ENCODE measurements at regions not wholly inside any gene's neighbourhood (a gene's known extent, or its start where the extent isn't known, plus 50 kb on each side); places are given as distances from the start of the nearest gene placed in this dataset.

DNA sequence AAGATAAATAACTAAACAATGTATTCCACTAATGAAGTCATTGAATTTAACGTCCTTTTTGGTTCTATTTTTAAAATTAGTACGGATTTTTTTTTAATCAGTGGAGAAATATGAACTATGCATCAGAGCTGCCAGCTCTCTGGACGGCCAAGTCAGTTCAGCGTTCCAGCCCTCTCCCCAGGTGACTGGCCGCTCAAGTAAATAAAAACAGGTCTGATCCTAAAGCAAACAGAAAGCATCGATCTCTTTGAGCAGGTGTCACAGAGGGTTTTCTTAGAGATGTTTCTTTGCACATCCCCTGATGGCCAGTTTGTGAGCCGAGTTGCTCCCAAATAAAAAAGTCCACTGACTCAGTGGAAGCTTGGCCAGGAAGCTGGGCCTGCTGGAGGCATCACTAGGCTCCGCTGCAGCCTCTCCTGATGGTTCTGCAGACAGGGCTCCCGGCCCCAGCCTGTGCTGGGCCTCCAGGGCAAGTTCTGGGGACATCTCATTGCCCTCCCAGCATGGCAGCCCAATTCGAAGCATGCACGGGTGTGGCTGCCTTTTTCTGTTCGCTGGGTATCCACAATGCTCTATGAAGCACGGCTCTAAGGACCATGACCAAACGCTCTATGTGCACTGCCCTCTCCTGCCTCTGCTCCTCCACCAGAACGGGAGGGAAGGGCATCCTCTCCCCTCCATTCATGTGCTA is 74.7 kb upstream of the PPP2R2D start:
- H3K4me3 ChIP-seq (ENCODE audit: low read depth, poor library complexity, severe bottlenecking), result no peak overlapping the region
- WGBS, 2 donors, result 60 to 63% methylated on average over 15 of the region's 15 CpGs
- TF ChIP-seq, protein P1, sequence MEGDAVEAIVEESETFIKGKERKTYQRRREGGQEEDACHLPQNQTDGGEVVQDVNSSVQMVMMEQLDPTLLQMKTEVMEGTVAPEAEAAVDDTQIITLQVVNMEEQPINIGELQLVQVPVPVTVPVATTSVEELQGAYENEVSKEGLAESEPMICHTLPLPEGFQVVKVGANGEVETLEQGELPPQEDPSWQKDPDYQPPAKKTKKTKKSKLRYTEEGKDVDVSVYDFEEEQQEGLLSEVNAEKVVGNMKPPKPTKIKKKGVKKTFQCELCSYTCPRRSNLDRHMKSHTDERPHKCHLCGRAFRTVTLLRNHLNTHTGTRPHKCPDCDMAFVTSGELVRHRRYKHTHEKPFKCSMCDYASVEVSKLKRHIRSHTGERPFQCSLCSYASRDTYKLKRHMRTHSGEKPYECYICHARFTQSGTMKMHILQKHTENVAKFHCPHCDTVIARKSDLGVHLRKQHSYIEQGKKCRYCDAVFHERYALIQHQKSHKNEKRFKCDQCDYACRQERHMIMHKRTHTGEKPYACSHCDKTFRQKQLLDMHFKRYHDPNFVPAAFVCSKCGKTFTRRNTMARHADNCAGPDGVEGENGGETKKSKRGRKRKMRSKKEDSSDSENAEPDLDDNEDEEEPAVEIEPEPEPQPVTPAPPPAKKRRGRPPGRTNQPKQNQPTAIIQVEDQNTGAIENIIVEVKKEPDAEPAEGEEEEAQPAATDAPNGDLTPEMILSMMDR (IDR thresholded peaks at IDR 0.05), result no peak
- no peak for TF ChIP-seq POLR2A (IDR thresholded peaks at IDR 0.05)
- intact Hi-C loops (cut with DNase I; ENCODE audit: low total_unique reads), result no loop called here
- no peak for DNase-seq (ENCODE audit: low spot score in 2 of 2)

DNA sequence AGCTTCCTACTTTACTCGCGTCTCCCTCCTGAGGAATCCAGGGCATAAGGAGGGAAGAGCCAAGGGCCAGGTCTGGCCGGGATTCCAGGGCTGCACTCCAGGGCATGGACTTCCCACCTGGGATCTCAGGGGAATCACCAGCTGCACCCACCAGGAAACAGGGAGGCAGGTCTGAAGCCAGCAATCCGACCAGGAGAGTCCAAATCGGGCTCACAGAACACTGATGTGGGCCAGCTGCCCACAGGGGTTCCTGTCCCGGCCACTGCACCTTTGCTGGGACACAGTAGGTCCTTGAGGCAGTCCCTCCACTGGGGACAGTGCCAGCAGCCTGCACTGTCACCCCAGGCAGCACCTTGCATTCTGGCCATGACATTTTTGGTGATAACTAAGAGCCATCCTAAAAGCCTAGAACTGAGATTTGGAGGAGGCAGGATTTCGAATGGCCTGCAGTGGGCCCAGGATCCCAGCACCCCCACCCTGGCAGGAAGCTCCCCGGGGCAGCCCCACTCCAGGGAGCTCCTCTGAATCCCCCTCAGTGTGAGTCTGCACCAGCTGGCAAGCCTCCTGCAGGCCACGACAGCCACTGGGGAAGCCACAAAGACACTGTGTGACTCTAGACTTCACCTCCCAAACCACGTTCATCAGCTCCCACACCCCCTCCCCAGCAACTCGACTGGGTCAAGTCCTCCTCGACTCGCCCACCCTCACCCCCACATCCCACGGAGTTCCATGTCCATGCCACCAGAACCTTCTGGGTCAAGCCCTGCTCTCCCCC is 71.5 kb upstream of the PPP2R2D start:
- H3K4me3 ChIP-seq (ENCODE audit: low read depth, poor library complexity, severe bottlenecking), result no peak overlapping the region
- intact Hi-C loops (cut with DNase I; ENCODE audit: low total_unique reads), result no loop called here
- DNase-seq (ENCODE audit: low spot score in 2 of 2), result no peak
- 81% methylated on average over 14 of the region's 14 CpGs for WGBS, 2 donors
- TF ChIP-seq POLR2A (IDR thresholded peaks at IDR 0.05), result no peak
- TF ChIP-seq, protein P1 (IDR thresholded peaks at IDR 0.05), result no peak

DNA sequence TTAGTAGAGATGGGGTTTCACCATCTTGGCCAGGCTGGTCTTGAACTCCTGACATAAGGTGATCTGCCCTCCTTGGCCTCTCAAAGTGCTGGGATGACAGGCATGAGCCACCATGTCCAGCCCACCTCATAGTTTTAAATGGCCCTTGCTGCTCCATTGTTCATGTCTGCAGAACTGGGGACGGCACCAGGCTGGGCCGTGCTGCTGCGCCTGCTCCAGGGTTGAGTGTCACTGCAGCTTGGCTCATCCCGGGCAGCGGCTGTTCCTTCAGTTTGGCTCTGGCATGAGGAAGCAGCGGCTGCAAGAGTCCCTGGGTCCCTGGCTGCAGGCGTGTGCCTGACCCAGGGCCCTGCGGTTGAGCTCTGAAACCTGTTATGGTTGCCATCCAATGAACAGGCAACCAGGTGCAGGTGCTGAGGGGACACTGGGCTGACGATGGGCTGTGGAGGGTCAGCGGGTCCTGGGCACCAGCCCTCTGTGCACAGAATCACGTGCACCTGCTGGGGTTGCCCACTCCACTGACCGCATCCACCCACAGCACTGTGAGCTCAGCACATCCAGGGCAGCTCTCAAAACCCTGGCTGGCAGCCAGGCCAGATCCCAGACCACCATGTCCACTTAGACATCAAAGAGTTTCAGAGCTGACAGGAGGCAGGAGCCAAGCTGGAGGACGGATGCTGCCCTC is 70.2 kb upstream of the PPP2R2D start:
- TF ChIP-seq, protein P1 (IDR thresholded peaks at IDR 0.05), result no peak
- no peak for TF ChIP-seq POLR2A (IDR thresholded peaks at IDR 0.05)
- no peak overlapping the region for H3K4me3 ChIP-seq (ENCODE audit: low read depth, poor library complexity, severe bottlenecking)
- WGBS, 2 donors, result 88 to 91% methylated on average over 12 to 13 of the region's 13 CpGs
- intact Hi-C loops (cut with DNase I; ENCODE audit: low total_unique reads), result no loop called here
- DNase-seq (ENCODE audit: low spot score in 2 of 2), result no peak

DNA sequence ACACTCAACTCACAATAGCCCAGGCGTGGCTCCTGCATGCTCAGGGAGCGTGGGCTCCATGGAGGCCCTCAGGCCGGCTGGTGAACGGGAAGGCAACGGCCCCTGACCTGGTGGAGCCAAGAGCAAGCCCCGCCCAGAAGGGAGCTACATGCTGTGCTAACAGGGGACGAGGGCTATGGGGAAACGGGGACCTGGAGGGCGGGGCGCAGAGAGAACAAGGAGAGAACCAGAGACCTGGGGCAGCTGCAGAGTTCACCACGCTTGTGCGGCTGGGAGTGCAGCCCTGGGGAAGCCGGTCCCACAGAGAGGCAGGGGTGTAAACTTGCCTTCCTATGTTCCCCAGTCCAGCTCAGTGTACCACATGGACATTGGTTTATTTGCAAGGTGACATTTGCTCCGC is 69.2 kb upstream of the PPP2R2D start:
- 64 to 66% methylated on average over 14 of the region's 14 CpGs for WGBS, 2 donors
- TF ChIP-seq, protein P1 (IDR thresholded peaks at IDR 0.05), result no peak
- no peak for DNase-seq (ENCODE audit: low spot score in 2 of 2)
- intact Hi-C loops (cut with DNase I; ENCODE audit: low total_unique reads), result no loop called here
- no peak overlapping the region for H3K4me3 ChIP-seq (ENCODE audit: low read depth, poor library complexity, severe bottlenecking)

DNA sequence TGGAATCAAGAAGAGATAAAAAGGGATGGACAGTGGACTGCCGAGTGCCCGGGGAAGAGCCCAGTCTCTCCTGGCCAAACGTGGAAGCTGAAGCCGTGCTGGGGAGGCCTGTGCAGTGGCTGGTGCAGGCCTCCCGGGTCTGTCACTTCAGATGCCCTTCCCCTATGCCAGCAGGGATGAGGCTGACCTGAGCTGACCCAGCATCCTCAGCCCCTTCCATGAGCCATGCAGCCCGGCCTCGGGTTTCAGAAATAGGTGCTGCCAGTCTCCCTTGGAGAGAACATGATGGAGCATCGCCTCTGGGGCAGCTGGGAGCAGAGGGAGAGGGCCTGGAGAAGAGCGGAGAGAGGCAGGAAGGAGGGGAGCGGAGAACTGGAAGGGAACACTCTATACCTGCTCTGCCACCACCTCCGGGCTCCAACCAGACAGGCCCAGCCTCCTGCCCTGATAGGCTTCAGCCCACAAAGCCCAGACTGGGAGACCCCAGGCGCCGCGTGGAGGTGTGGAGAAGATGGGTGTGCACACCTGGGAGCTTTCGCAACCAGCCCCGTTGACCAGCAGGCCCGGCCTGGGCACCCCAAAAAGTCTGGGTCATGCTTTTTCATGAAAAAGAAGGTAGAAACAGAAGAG is 68.6 kb upstream of the PPP2R2D start:
- intact Hi-C loops (cut with DNase I; ENCODE audit: low total_unique reads), result no loop called here
- no peak for DNase-seq (ENCODE audit: low spot score in 2 of 2)
- TF ChIP-seq, protein P1 (IDR thresholded peaks at IDR 0.05), result no peak
- WGBS, 2 donors, result 88 to 92% methylated on average over 17 of the region's 17 CpGs
- H3K4me3 ChIP-seq (ENCODE audit: low read depth, poor library complexity, severe bottlenecking), result no peak overlapping the region
